HepG2 (cell line): ENCODE measurements at regions not wholly inside any gene's neighbourhood (a gene's known extent, or its start where the extent isn't known, plus 50 kb on each side); places are given as distances from the start of the nearest gene placed in this dataset.

Experiments
- ETV5 ChIP-seq: IDR thresholded peaks from 2 replicates; pipeline ENCODE4 v1.6.1; 2018; ENCODE audit warnings: missing biosample characterization, missing genetic modification reagents, inconsistent platforms, borderline replicate concordance
- GLI4 ChIP-seq: sonication (generic); formaldehyde crosslinking; IDR thresholded peaks from 2 replicates; pipeline ENCODE4 v1.5.1; 2020; ENCODE audit warnings: missing genetic modification reagents, mild to moderate bottlenecking, moderate library complexity, borderline replicate concordance
- HNRNPH1 ChIP-seq: fragments of 200-400 bp; formaldehyde crosslinking; optimal IDR thresholded peaks from 2 replicates; pipeline ENCODE3; 2017; ENCODE audit warnings: mild to moderate bottlenecking, low read depth, low read length
- RELA ChIP-seq: sonication (generic); formaldehyde crosslinking; IDR thresholded peaks from 2 replicates; pipeline ENCODE4 v1.4.0; 2020; ENCODE audit warnings: missing genetic modification reagents
- RFX3 ChIP-seq: IDR thresholded peaks from 2 replicates; pipeline ENCODE4 v1.6.1; 2016; ENCODE audit warnings: missing biosample characterization, missing genetic modification reagents
- RFX5 ChIP-seq: IDR thresholded peaks from 2 replicates; pipeline ENCODE4 v1.6.1; 2011; ENCODE audit warnings: low read depth, low read length, improper control_type of control experiment
- SRSF1 ChIP-seq: fragments of 200-400 bp; formaldehyde crosslinking; optimal IDR thresholded peaks from 2 replicates; pipeline ENCODE3; 2017; ENCODE audit warnings: mild to moderate bottlenecking, low read depth, low read length, moderate library complexity
- SRY ChIP-seq: sonication (generic); formaldehyde crosslinking; IDR thresholded peaks from 2 replicates; pipeline ENCODE4 v1.8.0; 2022; ENCODE audit warnings: mild to moderate bottlenecking, missing genetic modification reagents
- ZHX2 ChIP-seq, 2 experiments: sonication (generic) in 1 of 2; formaldehyde crosslinking in 1 of 2; IDR thresholded peaks; 2 replicates each; pipeline versions ENCODE4 v1.6.1 to v1.9.0; 2014 to 2022; ENCODE audit warnings: antibody characterized with exemption in 1 of 2, borderline replicate concordance in 1 of 2, inconsistent platforms in 1 of 2, low read depth in 1 of 2, missing genetic modification reagents in 1 of 2
- ZNF12 ChIP-seq: sonication (generic); formaldehyde crosslinking; IDR thresholded peaks from 2 replicates; pipeline ENCODE4 v1.5.0; 2020; ENCODE audit warnings: missing genetic modification reagents
- ZNF24 ChIP-seq: fragments of 450-650 bp; IDR thresholded peaks from 2 replicates; pipeline ENCODE4 v1.6.1; 2017; ENCODE audit warnings: antibody characterized with exemption, mild to moderate bottlenecking
- ZNF33B ChIP-seq: sonication (generic); formaldehyde crosslinking; IDR thresholded peaks from 2 replicates; pipeline ENCODE4 v1.5.1; 2020; ENCODE audit warnings: mild to moderate bottlenecking, missing genetic modification reagents
- ZNF460 ChIP-seq: sonication (generic); formaldehyde crosslinking; IDR thresholded peaks from 2 replicates; pipeline ENCODE4 v1.5.1; 2020; ENCODE audit warnings: missing genetic modification reagents, mild to moderate bottlenecking, borderline replicate concordance
- ZNF513 ChIP-seq: sonication (generic); formaldehyde crosslinking; conservative IDR thresholded peaks from 2 replicates; pipeline ENCODE4 v1.5.0; 2020; ENCODE audit warnings: missing genetic modification reagents
- ZSCAN12 ChIP-seq: sonication (generic); formaldehyde crosslinking; IDR thresholded peaks from 2 replicates; pipeline ENCODE4 v1.9.0; 2021; ENCODE audit warnings: mild to moderate bottlenecking, missing genetic modification reagents
- ZSCAN29 ChIP-seq: sonication (generic); formaldehyde crosslinking; conservative IDR thresholded peaks from 2 replicates; pipeline ENCODE4 v1.4.0; 2020; ENCODE audit warnings: mild to moderate bottlenecking, missing genetic modification reagents
- TF ChIP-seq, protein P1 (sequence below): sonication (generic); formaldehyde crosslinking; IDR thresholded peaks from 2 replicates; pipeline ENCODE4 v1.5.0; 2020; ENCODE audit warnings: mild to moderate bottlenecking, missing genetic modification reagents, borderline replicate concordance
- TF ChIP-seq, protein P2 (sequence below): sonication (generic); formaldehyde crosslinking; IDR thresholded peaks from 2 replicates; pipeline ENCODE4 v1.4.0; 2020; ENCODE audit warnings: missing genetic modification reagents, borderline replicate concordance

DNA sequence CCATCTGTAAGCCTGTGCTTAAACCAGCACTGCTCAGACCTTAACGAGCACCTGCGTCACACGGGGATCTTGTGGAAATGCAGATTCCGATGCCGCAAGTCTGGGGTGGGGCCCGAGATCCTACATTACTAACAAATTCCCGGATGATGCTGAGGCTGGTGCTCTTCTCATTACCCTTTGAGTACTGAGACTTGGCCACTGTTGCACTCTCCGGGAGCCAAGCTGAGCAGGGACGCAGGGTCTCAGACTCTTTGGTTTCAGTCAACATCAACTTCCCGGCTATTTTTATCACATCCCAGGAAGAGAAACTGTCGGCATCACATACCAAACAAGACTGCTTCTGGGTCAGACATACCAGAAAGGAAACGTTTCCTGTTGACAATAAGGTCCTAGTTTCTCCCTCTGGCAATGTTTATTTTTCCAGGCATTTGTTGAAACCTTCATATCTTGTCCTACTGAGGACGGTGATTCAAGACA, 276.6 kb downstream of the SHQ1 start (continued):
- TF ChIP-seq ZNF513 (CRISPR knock-in tag) (no peak), ZNF24 (no peak), ZSCAN29 (CRISPR knock-in tag) (no peak), ZNF12 (CRISPR knock-in tag) (peak; percentile 36; the same call in 1 of the 2 replicates), SRSF1 (no peak), SRY (CRISPR knock-in tag) (no peak), ZSCAN12 (CRISPR knock-in tag) (no peak), RELA (CRISPR knock-in tag) (no peak), RFX3 (CRISPR knock-in tag) (no peak), RFX5 (no peak), ETV5 (peak; percentile 81), ZNF33B (no peak), ZNF460 (CRISPR knock-in tag) (no peak), ZHX2 (IDR thresholded peaks at IDR 0.05; ENCODE audit: low read depth) (no peak), ZHX2 (CRISPR knock-in tag; IDR thresholded peaks at IDR 0.05; ENCODE audit: borderline replicate concordance) (no peak), GLI4 (CRISPR knock-in tag) (no peak), HNRNPH1 (no peak)
- TF ChIP-seq, protein P1, sequence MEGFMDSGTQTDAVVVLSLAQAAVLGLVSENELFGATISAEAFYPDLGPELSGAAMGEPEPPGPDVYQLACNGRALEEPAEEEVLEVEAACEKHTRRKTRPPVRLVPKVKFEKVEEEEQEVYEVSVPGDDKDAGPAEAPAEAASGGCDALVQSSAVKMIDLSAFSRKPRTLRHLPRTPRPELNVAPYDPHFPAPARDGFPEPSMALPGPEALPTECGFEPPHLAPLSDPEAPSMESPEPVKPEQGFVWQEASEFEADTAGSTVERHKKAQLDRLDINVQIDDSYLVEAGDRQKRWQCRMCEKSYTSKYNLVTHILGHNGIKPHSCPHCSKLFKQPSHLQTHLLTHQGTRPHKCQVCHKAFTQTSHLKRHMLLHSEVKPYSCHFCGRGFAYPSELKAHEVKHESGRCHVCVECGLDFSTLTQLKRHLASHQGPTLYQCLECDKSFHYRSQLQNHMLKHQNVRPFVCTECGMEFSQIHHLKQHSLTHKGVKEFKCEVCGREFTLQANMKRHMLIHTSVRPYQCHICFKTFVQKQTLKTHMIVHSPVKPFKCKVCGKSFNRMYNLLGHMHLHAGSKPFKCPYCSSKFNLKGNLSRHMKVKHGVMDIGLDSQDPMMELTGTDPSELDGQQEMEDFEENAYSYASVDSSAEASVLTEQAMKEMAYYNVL = peak; percentile 56; the same call in 1 of the 2 replicates
- TF ChIP-seq, protein P2, sequence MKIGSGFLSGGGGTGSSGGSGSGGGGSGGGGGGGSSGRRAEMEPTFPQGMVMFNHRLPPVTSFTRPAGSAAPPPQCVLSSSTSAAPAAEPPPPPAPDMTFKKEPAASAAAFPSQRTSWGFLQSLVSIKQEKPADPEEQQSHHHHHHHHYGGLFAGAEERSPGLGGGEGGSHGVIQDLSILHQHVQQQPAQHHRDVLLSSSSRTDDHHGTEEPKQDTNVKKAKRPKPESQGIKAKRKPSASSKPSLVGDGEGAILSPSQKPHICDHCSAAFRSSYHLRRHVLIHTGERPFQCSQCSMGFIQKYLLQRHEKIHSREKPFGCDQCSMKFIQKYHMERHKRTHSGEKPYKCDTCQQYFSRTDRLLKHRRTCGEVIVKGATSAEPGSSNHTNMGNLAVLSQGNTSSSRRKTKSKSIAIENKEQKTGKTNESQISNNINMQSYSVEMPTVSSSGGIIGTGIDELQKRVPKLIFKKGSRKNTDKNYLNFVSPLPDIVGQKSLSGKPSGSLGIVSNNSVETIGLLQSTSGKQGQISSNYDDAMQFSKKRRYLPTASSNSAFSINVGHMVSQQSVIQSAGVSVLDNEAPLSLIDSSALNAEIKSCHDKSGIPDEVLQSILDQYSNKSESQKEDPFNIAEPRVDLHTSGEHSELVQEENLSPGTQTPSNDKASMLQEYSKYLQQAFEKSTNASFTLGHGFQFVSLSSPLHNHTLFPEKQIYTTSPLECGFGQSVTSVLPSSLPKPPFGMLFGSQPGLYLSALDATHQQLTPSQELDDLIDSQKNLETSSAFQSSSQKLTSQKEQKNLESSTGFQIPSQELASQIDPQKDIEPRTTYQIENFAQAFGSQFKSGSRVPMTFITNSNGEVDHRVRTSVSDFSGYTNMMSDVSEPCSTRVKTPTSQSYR (CRISPR knock-in tag) = no peak
